Naive thymus-derived CD8-positive, alpha-beta T cell (primary cell): ENCODE measurements at regions not wholly inside any gene's neighbourhood (a gene's known extent, or its start where the extent isn't known, plus 50 kb on each side); places are given as distances from the start of the nearest gene placed in this dataset.

Source experiments
- ATAC-seq, 2 donors: fragments of 150-1000 bp; cut with Tn5 transposase in 1 of 2; sonication (Bioruptor Pico), chemical (Tn5 transposase) in 1 of 2; 1 replicate in 1 of 2; 2 replicates in 1 of 2; pipeline ENCODE4 v1.10.0; 2021; ENCODE audit warnings: mild to moderate bottlenecking in 2 of 2, moderate library complexity in 2 of 2
- POLR2A ChIA-PET: fragments of 350-600 bp; sonication (Branson Sonifier 250); formaldehyde crosslinking; loops from one replicate; lab custom pipeline; 2021; ENCODE audit warnings: antibody characterized with exemption; lab: Charles Lee
- DNase-seq, 10 donors: peaks; one replicate each; pipeline versions ENCODE4 v3.0.0 to v3.0.0-alpha.2; 2020 to 2022
- H3K27ac Mint-ChIP-seq, 10 donors: one replicate each; pipeline ENCODE4 v1.8.0; 2020 to 2022; ENCODE audit warnings: mild to moderate bottlenecking in 10 of 10, mixed read lengths in 10 of 10, moderate library complexity in 4 of 10, inconsistent platforms in 1 of 10
- H3K27me3 Mint-ChIP-seq, 5 donors: one replicate each; pipeline ENCODE4 v1.8.0; 2021 to 2022; ENCODE audit warnings: mixed read lengths in 5 of 5
- H3K36me3 Mint-ChIP-seq, 3 donors: one replicate each; pipeline ENCODE4 v1.8.0; 2020 to 2022; ENCODE audit warnings: mixed read lengths in 3 of 3, mild to moderate bottlenecking in 2 of 3, inconsistent platforms in 1 of 3
- H3K4me1 Mint-ChIP-seq, 4 donors: one replicate each; pipeline ENCODE4 v1.8.0; 2021 to 2022; ENCODE audit warnings: mixed read lengths in 4 of 4
- H3K4me3 Mint-ChIP-seq, 10 donors: one replicate each; pipeline ENCODE4 v1.8.0; 2020 to 2022; ENCODE audit warnings: mild to moderate bottlenecking in 10 of 10, mixed read lengths in 10 of 10, moderate library complexity in 6 of 10, inconsistent platforms in 1 of 10
- H3K9me3 Mint-ChIP-seq, 9 donors: one replicate each; pipeline ENCODE4 v1.8.0; 2020 to 2022; ENCODE audit warnings: mixed read lengths in 9 of 9, mild to moderate bottlenecking in 3 of 9, inconsistent platforms in 1 of 9, moderate library complexity in 1 of 9

GRCh38 chr18:64253873-64254272 lies 105.0 kb upstream of the LINC00305 start:
- ATAC-seq, result no peak
- H3K27ac Mint-ChIP-seq, result no peak overlapping the region
- DNase-seq, result no peak
- H3K4me3 Mint-ChIP-seq, result no peak overlapping the region
- no peaks in the 10 kb centered on the region for H3K36me3 Mint-ChIP-seq
- POLR2A ChIA-PET, result no interaction called here
- peaks cover 0 to 8% (median 2%) of the 10 kb centered on the region in 5 donors for H3K27me3 Mint-ChIP-seq
- H3K9me3 Mint-ChIP-seq, result peaks cover 0 to 10% (median 0%) of the 10 kb centered on the region in 9 donors
- H3K4me1 Mint-ChIP-seq, result no peaks in the 10 kb centered on the region

GRCh38 chr18:64253222-64253621 lies 104.3 kb upstream of the LINC00305 start:
- no peak overlapping the region for H3K4me3 Mint-ChIP-seq
- peaks cover 0 to 10% (median 0%) of the 10 kb centered on the region in 9 donors for H3K9me3 Mint-ChIP-seq
- no peaks in the 10 kb centered on the region for H3K36me3 Mint-ChIP-seq
- peaks cover 0 to 8% (median 2%) of the 10 kb centered on the region in 5 donors for H3K27me3 Mint-ChIP-seq
- no peak overlapping the region for H3K27ac Mint-ChIP-seq
- no peak for DNase-seq
- no peaks in the 10 kb centered on the region for H3K4me1 Mint-ChIP-seq
- POLR2A ChIA-PET, result no interaction called here
- no peak for ATAC-seq

- no peak overlapping the region for H3K27ac Mint-ChIP-seq
- peaks cover 0 to 8% (median 2%) of the 10 kb centered on the region in 5 donors for H3K27me3 Mint-ChIP-seq
- H3K36me3 Mint-ChIP-seq, result no peaks in the 10 kb centered on the region
- ATAC-seq (no peak), DNase-seq (no peak)
- POLR2A ChIA-PET, result no interaction called here
- no peak overlapping the region for H3K4me3 Mint-ChIP-seq
- H3K9me3 Mint-ChIP-seq, result peaks cover 0 to 10% (median 0%) of the 10 kb centered on the region in 9 donors
- no peaks in the 10 kb centered on the region for H3K4me1 Mint-ChIP-seq
These were observed 99.9 kb upstream of the LINC00305 start for GRCh38 chr18:64248836-64249235.

- ATAC-seq (no peak), DNase-seq (no peak)
- H3K4me1 Mint-ChIP-seq, result no peaks in the 10 kb centered on the region
- no peak overlapping the region for H3K4me3 Mint-ChIP-seq
- no peak overlapping the region for H3K27ac Mint-ChIP-seq
- POLR2A ChIA-PET, result no interaction called here
- no peaks in the 10 kb centered on the region for H3K36me3 Mint-ChIP-seq
- H3K27me3 Mint-ChIP-seq, result peaks cover 0 to 5% (median 1%) of the 10 kb centered on the region in 5 donors
- peaks cover 0 to 10% (median 0%) of the 10 kb centered on the region in 9 donors for H3K9me3 Mint-ChIP-seq
These were observed 96.4 kb upstream of the LINC00305 start for GRCh38 chr18:64245126-64245861.

- no peaks in the 10 kb centered on the region for H3K36me3 Mint-ChIP-seq
- H3K4me1 Mint-ChIP-seq, result no peaks in the 10 kb centered on the region
- ATAC-seq (no peak), DNase-seq (no peak)
- H3K27me3 Mint-ChIP-seq, result peaks cover 0 to 4% (median 0%) of the 10 kb centered on the region in 5 donors
- no peak overlapping the region for H3K27ac Mint-ChIP-seq
- POLR2A ChIA-PET, result no interaction called here
- H3K4me3 Mint-ChIP-seq, result no peak overlapping the region
- peaks cover 0 to 6% (median 0%) of the 10 kb centered on the region in 9 donors for H3K9me3 Mint-ChIP-seq
These were observed 95.7 kb upstream of the LINC00305 start for GRCh38 chr18:64244571-64244970.

GRCh38 chr18:64240316-64240715 lies 91.4 kb upstream of the LINC00305 start:
- DNase-seq (no peak), ATAC-seq (no peak)
- Mint-ChIP-seq H3K27me3 (no peaks in the 10 kb centered on the region), H3K4me1 (no peaks in the 10 kb centered on the region), H3K4me3 (no peak overlapping the region), H3K36me3 (no peaks in the 10 kb centered on the region), H3K9me3 (peaks cover 0 to 7% (median 0%) of the 10 kb centered on the region in 9 donors), H3K27ac (no peak overlapping the region)
- POLR2A ChIA-PET, result no interaction called here

- H3K27me3 Mint-ChIP-seq, result no peaks in the 10 kb centered on the region
- POLR2A ChIA-PET, result no interaction called here
- H3K9me3 Mint-ChIP-seq, result peaks cover 0 to 7% (median 0%) of the 10 kb centered on the region in 9 donors
- DNase-seq, result no peak
- H3K4me3 Mint-ChIP-seq, result no peak overlapping the region
- no peak overlapping the region for H3K27ac Mint-ChIP-seq
- no peaks in the 10 kb centered on the region for H3K4me1 Mint-ChIP-seq
- no peak for ATAC-seq
- no peaks in the 10 kb centered on the region for H3K36me3 Mint-ChIP-seq
These were observed 89.2 kb upstream of the LINC00305 start for GRCh38 chr18:64238076-64238475.

GRCh38 chr18:64234321-64234720 lies 85.4 kb upstream of the LINC00305 start:
- H3K27ac Mint-ChIP-seq, result no peak overlapping the region
- ATAC-seq (no peak), DNase-seq (no peak)
- no peak overlapping the region for H3K4me3 Mint-ChIP-seq
- peaks cover 0 to 1% (median 0%) of the 10 kb centered on the region in 5 donors for H3K27me3 Mint-ChIP-seq
- POLR2A ChIA-PET, result no interaction called here
- no peaks in the 10 kb centered on the region for H3K4me1 Mint-ChIP-seq
- H3K9me3 Mint-ChIP-seq, result peaks cover 0 to 15% (median 8%) of the 10 kb centered on the region in 9 donors
- H3K36me3 Mint-ChIP-seq, result no peaks in the 10 kb centered on the region

GRCh38 chr18:64233851-64234250 lies 85.0 kb upstream of the LINC00305 start:
- Mint-ChIP-seq H3K9me3 (peaks cover 0 to 15% (median 8%) of the 10 kb centered on the region in 9 donors), H3K36me3 (no peaks in the 10 kb centered on the region), H3K27ac (no peak overlapping the region), H3K27me3 (peaks cover 0 to 1% (median 0%) of the 10 kb centered on the region in 5 donors), H3K4me1 (no peaks in the 10 kb centered on the region), H3K4me3 (no peak overlapping the region)
- DNase-seq, result no peak
- POLR2A ChIA-PET, result no interaction called here
- no peak for ATAC-seq

- ATAC-seq (no peak), DNase-seq (no peak)
- Mint-ChIP-seq H3K4me1 (no peaks in the 10 kb centered on the region), H3K27ac (no peak overlapping the region), H3K27me3 (no peaks in the 10 kb centered on the region), H3K36me3 (no peaks in the 10 kb centered on the region), H3K4me3 (no peak overlapping the region), H3K9me3 (no peaks in the 10 kb centered on the region)
- POLR2A ChIA-PET, result no interaction called here
These were observed 72.1 kb upstream of the LINC00305 start for GRCh38 chr18:64220941-64221340.

GRCh38 chr18:64219517-64219916 lies 70.6 kb upstream of the LINC00305 start:
- peaks cover 0 to 2% (median 0%) of the 10 kb centered on the region in 5 donors for H3K27me3 Mint-ChIP-seq
- H3K27ac Mint-ChIP-seq, result no peak overlapping the region
- ATAC-seq (no peak), DNase-seq (no peak)
- no peak overlapping the region for H3K4me3 Mint-ChIP-seq
- POLR2A ChIA-PET, result no interaction called here
- H3K4me1 Mint-ChIP-seq, result no peaks in the 10 kb centered on the region
- H3K36me3 Mint-ChIP-seq, result no peaks in the 10 kb centered on the region
- H3K9me3 Mint-ChIP-seq, result peaks cover 0 to 2% (median 0%) of the 10 kb centered on the region in 9 donors

GRCh38 chr18:64210401-64210949 lies 61.6 kb upstream of the LINC00305 start:
- POLR2A ChIA-PET, result no interaction called here
- Mint-ChIP-seq H3K36me3 (no peaks in the 10 kb centered on the region), H3K4me1 (peaks cover 0 to 20% (median 16%) of the 10 kb centered on the region in 4 donors), H3K9me3 (peaks cover 0 to 2% (median 0%) of the 10 kb centered on the region in 9 donors), H3K27me3 (peaks cover 0 to 10% (median 2%) of the 10 kb centered on the region in 5 donors), H3K4me3 (no peak overlapping the region), H3K27ac (no peak overlapping the region)
- DNase-seq (no peak), ATAC-seq (no peak)

GRCh38 chr18:64208516-64208915 lies 59.6 kb upstream of the LINC00305 start:
- DNase-seq (no peak), ATAC-seq (no peak)
- POLR2A ChIA-PET, result no interaction called here
- H3K9me3 Mint-ChIP-seq, result no peaks in the 10 kb centered on the region
- peaks cover 0 to 6% (median 0%) of the 10 kb centered on the region in 5 donors for H3K27me3 Mint-ChIP-seq
- no peaks in the 10 kb centered on the region for H3K36me3 Mint-ChIP-seq
- H3K27ac Mint-ChIP-seq, result peak overlapping the region in 1 of 10 donors; percentile 16
- H3K4me1 Mint-ChIP-seq, result peaks cover 0 to 20% (median 16%) of the 10 kb centered on the region in 4 donors
- H3K4me3 Mint-ChIP-seq, result peak overlapping the region in 6 of 10 donors; percentile 11 to 67 (median 40)
